Fibroblast of lung (primary cell): ENCODE measurements at regions not wholly inside any gene's neighbourhood (a gene's known extent, or its start where the extent isn't known, plus 50 kb on each side); places are given as distances from the start of the nearest gene placed in this dataset.

Experiments used
- DNase-seq, 2 donors: peaks; one replicate each; pipeline versions ENCODE4 v3.0.0 to v3.0.0-alpha.2; 2010; ENCODE audit warnings: low read depth in 2 of 2
- H2AFZ ChIP-seq: 2 replicates; pipeline ENCODE4 v1.5.1; 2012; ENCODE audit warnings: low read length, control low read depth, inconsistent platforms
- H3K27ac ChIP-seq: 2 replicates; pipeline ENCODE4 v1.5.1; 2011; ENCODE audit warnings: low read length, control low read depth; ENCODE audit not compliant: insufficient read depth
- H3K27me3 ChIP-seq: 2 replicates; pipeline ENCODE4 v1.5.1; 2011; ENCODE audit warnings: mild to moderate bottlenecking, low read length; ENCODE audit not compliant: control insufficient read depth, insufficient read depth
- H3K36me3 ChIP-seq: 2 replicates; pipeline ENCODE4 v1.5.1; 2011; ENCODE audit warnings: low read length; ENCODE audit not compliant: control insufficient read depth, insufficient read depth
- H3K4me1 ChIP-seq: 2 replicates; pipeline ENCODE4 v1.5.1; 2011; ENCODE audit warnings: low read length; ENCODE audit not compliant: control insufficient read depth, insufficient read depth; ENCODE audit errors: extremely low read depth
- H3K4me2 ChIP-seq: 2 replicates; pipeline ENCODE4 v1.5.1; 2011; ENCODE audit warnings: low read length, control low read depth; ENCODE audit not compliant: insufficient read depth; ENCODE audit errors: extremely low read depth
- H3K4me3 ChIP-seq, 4 experiments: fragments of 200-600 bp in 1 of 4; sonication (generic) in 1 of 4; replicated peaks in 1 of 4; 2 replicates each; pipeline ENCODE4 v1.5.1; 2011 to 2016; ENCODE audit warnings: low read length in 4 of 4, low read depth in 3 of 4, mild to moderate bottlenecking in 3 of 4, control low read depth in 2 of 4, inconsistent platforms in 1 of 4, mixed read lengths in 1 of 4; ENCODE audit not compliant: insufficient read depth in 1 of 4; ENCODE audit errors: control extremely low read depth in 1 of 4
- H3K79me2 ChIP-seq: 2 replicates; pipeline ENCODE4 v1.5.1; 2012; ENCODE audit warnings: mild to moderate bottlenecking, low read length, inconsistent platforms; ENCODE audit not compliant: control insufficient read depth, insufficient read depth
- H3K9ac ChIP-seq: 2 replicates; pipeline ENCODE4 v1.5.1; 2011; ENCODE audit warnings: mild to moderate bottlenecking, low read length, control low read depth; ENCODE audit not compliant: insufficient read depth
- H3K9me3 ChIP-seq: 2 replicates; pipeline ENCODE4 v1.5.1; 2012; ENCODE audit warnings: low read depth, low read length; ENCODE audit not compliant: control insufficient read depth, insufficient read depth
- H4K20me1 ChIP-seq: 2 replicates; pipeline ENCODE4 v1.5.1; 2011; ENCODE audit warnings: low read length; ENCODE audit not compliant: control insufficient read depth, insufficient read depth; ENCODE audit errors: extremely low read depth
- CTCF ChIP-seq, 2 donors: IDR thresholded peaks in 1 of 2; conservative IDR thresholded peaks in 1 of 2; 1 replicate in 1 of 2; 2 replicates in 1 of 2; pipeline ENCODE4 v1.5.1; 2011 to 2012; ENCODE audit warnings: low read length in 2 of 2, control low read depth in 1 of 2, inconsistent platforms in 1 of 2, low read depth in 1 of 2, mild to moderate bottlenecking in 1 of 2
- EZH2 ChIP-seq: IDR thresholded peaks from 2 replicates; pipeline ENCODE4 v1.5.1; 2012; ENCODE audit warnings: low read length, control low read depth, mild to moderate bottlenecking; ENCODE audit errors: missing control alignments

- DNase-seq: peak; percentile 23 to 64
- H4K20me1 ChIP-seq: no peaks in the 10 kb centered on the region
- no peak overlapping the region for H3K9ac ChIP-seq
- no peaks in the 10 kb centered on the region for H3K9me3 ChIP-seq
- no peak overlapping the region for H3K4me2 ChIP-seq
- no peak overlapping the region for H2AFZ ChIP-seq
- H3K27ac ChIP-seq: no peak overlapping the region
- no peaks in the 10 kb centered on the region for H3K36me3 ChIP-seq
- TF ChIP-seq CTCF (conservative IDR thresholded peaks at IDR 0.05 in 1 of 2, IDR thresholded peaks at IDR 0.05 in 1 of 2; ENCODE audit: low read depth in 1 of 2, low read length in 2 of 2) (no peak), EZH2 (no peak)
- H3K4me3 ChIP-seq: no peak overlapping the region
- H3K27me3 ChIP-seq: no peaks in the 10 kb centered on the region
- H3K79me2 ChIP-seq: no peaks in the 10 kb centered on the region
- peaks cover 4% of the 10 kb centered on the region for H3K4me1 ChIP-seq
These were observed 311.6 kb downstream of the LRIG3 start for GRCh38 chr12:58608711-58609110.

GRCh38 chr12:58615047-58615446 is 305.3 kb downstream of the LRIG3 start:
- no peaks in the 10 kb centered on the region for H3K79me2 ChIP-seq
- H3K36me3 ChIP-seq: no peaks in the 10 kb centered on the region
- no peak overlapping the region for H3K4me2 ChIP-seq
- H3K27ac ChIP-seq: no peak overlapping the region
- no peaks in the 10 kb centered on the region for H3K27me3 ChIP-seq
- no peak for TF ChIP-seq CTCF (conservative IDR thresholded peaks at IDR 0.05 in 1 of 2, IDR thresholded peaks at IDR 0.05 in 1 of 2; ENCODE audit: low read depth in 1 of 2, low read length in 2 of 2)
- no peak for TF ChIP-seq EZH2
- H3K4me3 ChIP-seq: no peak overlapping the region
- H3K9me3 ChIP-seq: no peaks in the 10 kb centered on the region
- no peaks in the 10 kb centered on the region for H3K4me1 ChIP-seq
- no peak overlapping the region for H2AFZ ChIP-seq
- DNase-seq: peak in 1 of 2 donors; percentile 38
- H4K20me1 ChIP-seq: no peaks in the 10 kb centered on the region
- H3K9ac ChIP-seq: no peak overlapping the region

- Histone ChIP-seq H3K27me3 (no peaks in the 10 kb centered on the region), H3K4me2 (no peak overlapping the region), H3K9ac (no peak overlapping the region), H3K4me1 (no peaks in the 10 kb centered on the region), H3K9me3 (no peaks in the 10 kb centered on the region), H3K27ac (no peak overlapping the region), H4K20me1 (no peaks in the 10 kb centered on the region), H3K79me2 (no peaks in the 10 kb centered on the region), H3K36me3 (no peaks in the 10 kb centered on the region), H3K4me3 (no peak overlapping the region), H2AFZ (no peak overlapping the region)
- DNase-seq: no peak
- no peak for TF ChIP-seq EZH2
- TF ChIP-seq CTCF (conservative IDR thresholded peaks at IDR 0.05 in 1 of 2, IDR thresholded peaks at IDR 0.05 in 1 of 2; ENCODE audit: low read depth in 1 of 2, low read length in 2 of 2): no peak
These were observed 304.7 kb downstream of the LRIG3 start for GRCh38 chr12:58615576-58615975.
